H1 (cell line): ENCODE measurements at regions not wholly inside any gene's neighbourhood (a gene's known extent, or its start where the extent isn't known, plus 50 kb on each side); places are given as distances from the start of the nearest gene placed in this dataset.

ENCODE experiments used
- CTCF ChIA-PET: fragments of 300-600 bp; sonication (Branson Sonifier 250); formaldehyde crosslinking; loops from one replicate; lab custom pipeline; 2021; ENCODE audit not compliant: partially characterized antibody; lab: Charles Lee
- POLR2A ChIA-PET: fragments of 300-600 bp; sonication (Branson Sonifier 250); formaldehyde crosslinking; loops from one replicate; lab custom pipeline; 2021; ENCODE audit warnings: inconsistent platforms; ENCODE audit not compliant: partially characterized antibody; lab: Charles Lee
- DNase-seq, 2 experiments: peaks; one replicate each; pipeline versions ENCODE4 v3.0.0 to v3.0.0-alpha.2; 2010 to 2022; ENCODE audit warnings: low spot score in 2 of 2, low read depth in 1 of 2, mixed read lengths in 1 of 2
- FAIRE-seq: peaks from 2 replicates; lab custom pipeline; 2011; peaks lifted over from hg19 to GRCh38; lab: Jason Lieb, UNC
- H2AFZ ChIP-seq: 2 replicates; pipeline ENCODE4 v1.8.1; 2012; ENCODE audit warnings: low read length, inconsistent platforms
- H2AK5ac ChIP-seq: 2 replicates; pipeline ENCODE4 v1.6.1; 2013; ENCODE audit warnings: low read depth, low read length
- H2BK120ac ChIP-seq: replicated peaks from 2 replicates; pipeline ENCODE3; 2013; ENCODE audit warnings: low read depth, low read length, inconsistent platforms
- H2BK12ac ChIP-seq: 2 replicates; pipeline ENCODE4 v1.6.1; 2013; ENCODE audit warnings: low read depth, low read length
- H2BK15ac ChIP-seq: 2 replicates; pipeline ENCODE4 v1.6.1; 2013; ENCODE audit warnings: low read length
- H2BK20ac ChIP-seq: 2 replicates; pipeline ENCODE4 v1.6.1; 2013; ENCODE audit warnings: low read length
- H2BK5ac ChIP-seq: 2 replicates; pipeline ENCODE4 v1.6.1; 2013; ENCODE audit warnings: low read depth, low read length
- H3K14ac ChIP-seq: 2 replicates; pipeline ENCODE4 v1.6.1; 2013; ENCODE audit warnings: inconsistent platforms; ENCODE audit not compliant: insufficient read length
- H3K18ac ChIP-seq: 2 replicates; pipeline ENCODE4 v1.6.1; 2013; ENCODE audit warnings: low read length; ENCODE audit errors: extremely low read depth
- H3K23ac ChIP-seq: 2 replicates; pipeline ENCODE4 v1.6.1; 2013; ENCODE audit warnings: inconsistent platforms; ENCODE audit not compliant: insufficient read length
- H3K23me2 ChIP-seq: 2 replicates; pipeline ENCODE4 v1.6.1; 2013; ENCODE audit warnings: low read depth, low read length
- H3K27ac ChIP-seq: 2 replicates; pipeline ENCODE4 v1.6.1; 2011; ENCODE audit warnings: low read depth, low read length, inconsistent platforms
- H3K27me3 ChIP-seq, 4 experiments: replicated peaks in 1 of 4; 1 replicate in 1 of 4; 2 replicates in 3 of 4; pipeline versions ENCODE4 v1.6.1 to v1.8.1; 2011 to 2013; ENCODE audit warnings: low read length in 3 of 4, mild to moderate bottlenecking in 3 of 4, inconsistent platforms in 2 of 4, mixed read lengths in 2 of 4, moderate library complexity in 1 of 4; ENCODE audit not compliant: control insufficient read depth in 3 of 4, insufficient read depth in 3 of 4; ENCODE audit errors: extremely low read depth in 1 of 4
- H3K36me3 ChIP-seq, 4 experiments: 2 replicates each; pipeline versions ENCODE4 v1.6.1 to v1.8.1; 2011 to 2013; ENCODE audit warnings: mild to moderate bottlenecking in 4 of 4, low read length in 3 of 4, moderate library complexity in 2 of 4, control low read depth in 1 of 4, inconsistent platforms in 1 of 4; ENCODE audit not compliant: insufficient read depth in 4 of 4, control insufficient read depth in 2 of 4
- H3K4ac ChIP-seq: replicated peaks from 2 replicates; pipeline ENCODE3; 2013; ENCODE audit warnings: low read length, low read depth, mixed read lengths, inconsistent platforms; ENCODE audit not compliant: insufficient read length
- H3K4me1 ChIP-seq, 4 experiments: replicated peaks in 1 of 4; 1 replicate in 1 of 4; 2 replicates in 3 of 4; pipeline versions ENCODE4 v1.6.1 to v1.8.1; 2011 to 2013; ENCODE audit warnings: low read length in 3 of 4, inconsistent platforms in 2 of 4, mixed read lengths in 1 of 4; ENCODE audit not compliant: insufficient read depth in 4 of 4, control insufficient read depth in 3 of 4
- H3K4me2 ChIP-seq, 2 experiments: 2 replicates each; pipeline versions ENCODE4 v1.6.1 to v1.8.1; 2011 to 2013; ENCODE audit warnings: low read depth in 2 of 2, low read length in 2 of 2, control low read depth in 1 of 2, inconsistent platforms in 1 of 2, mild to moderate bottlenecking in 1 of 2; ENCODE audit not compliant: insufficient read depth in 1 of 2
- H3K4me3 ChIP-seq, 4 experiments: fragments of 200-600, 300-600 bp in 1 of 4; sonication (generic), shearing (Covaris generic), sonication (Bioruptor Twin) in 1 of 4; 2 replicates each; pipeline versions ENCODE4 v1.5.1 to v1.8.1; 2011 to 2016; ENCODE audit warnings: low read length in 4 of 4, low read depth in 3 of 4, control low read depth in 2 of 4, inconsistent platforms in 2 of 4, mild to moderate bottlenecking in 2 of 4, mixed read lengths in 1 of 4, moderate library complexity in 1 of 4; ENCODE audit not compliant: insufficient read depth in 2 of 4; ENCODE audit errors: extremely low read depth in 1 of 4
- H3K56ac ChIP-seq: replicated peaks from 2 replicates; pipeline ENCODE3; 2013; ENCODE audit warnings: low read depth, mild to moderate bottlenecking, mixed read lengths, low read length, inconsistent platforms; ENCODE audit not compliant: insufficient read length
- H3K79me1 ChIP-seq: 2 replicates; pipeline ENCODE4 v1.6.1; 2013; ENCODE audit warnings: low read depth, low read length, control low read depth
- H3K79me2 ChIP-seq, 2 experiments: 2 replicates each; pipeline versions ENCODE4 v1.6.1 to v1.8.1; 2012 to 2013; ENCODE audit warnings: low read length in 2 of 2, mild to moderate bottlenecking in 2 of 2, inconsistent platforms in 1 of 2; ENCODE audit not compliant: insufficient read depth in 2 of 2, control insufficient read depth in 1 of 2
- H3K9ac ChIP-seq, 4 experiments: replicated peaks in 1 of 4; 1 replicate in 1 of 4; 2 replicates in 3 of 4; pipeline versions ENCODE4 v1.6.1 to v1.8.1; 2011 to 2013; ENCODE audit warnings: low read depth in 3 of 4, low read length in 3 of 4, control low read depth in 2 of 4, mild to moderate bottlenecking in 2 of 4, moderate library complexity in 2 of 4, inconsistent platforms in 1 of 4; ENCODE audit errors: extremely low read depth in 1 of 4
- H3K9me3 ChIP-seq, 2 experiments: 2 replicates each; pipeline versions ENCODE4 v1.6.1 to v1.8.1; 2012 to 2013; ENCODE audit warnings: mild to moderate bottlenecking in 2 of 2, moderate library complexity in 2 of 2, control low read depth in 1 of 2, inconsistent platforms in 1 of 2, low read depth in 1 of 2, low read length in 1 of 2, mixed read lengths in 1 of 2; ENCODE audit not compliant: insufficient read depth in 2 of 2
- H4K20me1 ChIP-seq, 2 experiments: replicated peaks in 1 of 2; 2 replicates each; pipeline versions ENCODE3 to v1.8.1; 2011 to 2013; ENCODE audit warnings: inconsistent platforms in 2 of 2, low read length in 2 of 2, mild to moderate bottlenecking in 1 of 2; ENCODE audit not compliant: insufficient read depth in 2 of 2, control insufficient read depth in 1 of 2
- H4K5ac ChIP-seq: 2 replicates; pipeline ENCODE4 v1.6.1; 2013; ENCODE audit warnings: low read length, low read depth, mixed read lengths, inconsistent platforms; ENCODE audit not compliant: insufficient read length
- H4K8ac ChIP-seq: 2 replicates; pipeline ENCODE4 v1.8.0; 2013; ENCODE audit warnings: mild to moderate bottlenecking, moderate library complexity, low read length, inconsistent platforms; ENCODE audit not compliant: insufficient read depth; ENCODE audit errors: extremely low read depth
- H4K91ac ChIP-seq: replicated peaks from 2 replicates; pipeline ENCODE3; 2013; ENCODE audit warnings: low read length, mixed read lengths, inconsistent platforms; ENCODE audit not compliant: insufficient read length
- SP1 ChIP-seq: IDR thresholded peaks from 2 replicates; pipeline ENCODE4 v1.6.1; 2011; ENCODE audit warnings: low read depth, low read length
- TF ChIP-seq, protein P1 (sequence below): IDR thresholded peaks from 2 replicates; pipeline ENCODE4 v1.6.1; 2012; ENCODE audit warnings: low read length, inconsistent platforms

DNA sequence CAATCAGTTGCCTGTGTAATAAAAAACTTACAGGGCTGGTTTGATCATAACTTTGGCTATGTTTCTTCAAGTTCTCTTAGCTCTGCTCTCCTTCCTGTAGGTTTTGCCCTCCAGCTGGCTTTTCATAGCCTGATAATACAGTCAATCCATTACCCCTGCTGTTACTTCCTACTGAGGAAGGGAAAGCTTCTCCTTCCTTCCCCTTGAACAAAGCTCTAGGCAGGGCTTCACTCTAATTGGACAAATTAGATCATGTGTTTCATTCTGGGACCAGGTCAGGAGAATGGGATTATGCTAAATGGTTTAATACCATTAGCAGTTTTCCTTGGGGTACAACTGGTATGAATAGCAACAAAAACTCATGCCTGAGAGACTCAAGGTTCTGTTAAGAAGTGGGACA, 106.8 kb upstream of the MCHR2 start:
- Histone ChIP-seq H4K5ac (no peak overlapping the region), H3K4me1 (no peaks in the 10 kb centered on the region), H3K4ac (no peak overlapping the region), H4K8ac (no peak overlapping the region), H4K20me1 (no peaks in the 10 kb centered on the region), H2AK5ac (no peak overlapping the region), H3K9me3 (no peaks in the 10 kb centered on the region), H3K79me2 (no peaks in the 10 kb centered on the region), H3K23me2 (no peaks in the 10 kb centered on the region), H3K18ac (no peak overlapping the region), H2BK15ac (no peak overlapping the region), H2AFZ (no peak overlapping the region), H3K27ac (no peak overlapping the region), H2BK5ac (no peak overlapping the region), H3K27me3 (no peaks in the 10 kb centered on the region), H3K4me3 (no peak overlapping the region), H3K36me3 (no peaks in the 10 kb centered on the region), H3K14ac (no peak overlapping the region), H2BK120ac (no peak overlapping the region), H3K23ac (no peak overlapping the region), H3K79me1 (no peaks in the 10 kb centered on the region), H3K9ac (no peak overlapping the region), H2BK20ac (no peak overlapping the region), H3K4me2 (no peak overlapping the region), H3K56ac (no peak overlapping the region), H4K91ac (no peak overlapping the region), H2BK12ac (no peak overlapping the region)
- FAIRE-seq (no peak), DNase-seq (no peak)
- CTCF ChIA-PET, result interaction anchor here (0.8 to 6.3 kb wide), 16 partner anchors 10 to 563 kb away, joined by 3 to 55 read pairs (median 5); no protein-coding TSS in a partner anchor
- POLR2A ChIA-PET, result no interaction called here
- no peak for TF ChIP-seq SP1
- TF ChIP-seq, protein P1, sequence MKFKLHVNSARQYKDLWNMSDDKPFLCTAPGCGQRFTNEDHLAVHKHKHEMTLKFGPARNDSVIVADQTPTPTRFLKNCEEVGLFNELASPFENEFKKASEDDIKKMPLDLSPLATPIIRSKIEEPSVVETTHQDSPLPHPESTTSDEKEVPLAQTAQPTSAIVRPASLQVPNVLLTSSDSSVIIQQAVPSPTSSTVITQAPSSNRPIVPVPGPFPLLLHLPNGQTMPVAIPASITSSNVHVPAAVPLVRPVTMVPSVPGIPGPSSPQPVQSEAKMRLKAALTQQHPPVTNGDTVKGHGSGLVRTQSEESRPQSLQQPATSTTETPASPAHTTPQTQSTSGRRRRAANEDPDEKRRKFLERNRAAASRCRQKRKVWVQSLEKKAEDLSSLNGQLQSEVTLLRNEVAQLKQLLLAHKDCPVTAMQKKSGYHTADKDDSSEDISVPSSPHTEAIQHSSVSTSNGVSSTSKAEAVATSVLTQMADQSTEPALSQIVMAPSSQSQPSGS, result no peak
